ENCODE measurements at regions not wholly inside any gene's neighbourhood (a gene's known extent, or its start where the extent isn't known, plus 50 kb on each side); places are given as distances from the start of the nearest gene placed in this dataset.

GRCh38 chr6:140355476-140355875, 981.0 kb upstream of the CITED2 start:
- no peak overlapping the region for H3K4me3 ChIP-seq (ENCODE audit: low read depth, low read length)
- no peak for DNase-seq (ENCODE audit: low read depth)
- TF ChIP-seq CTCF (IDR thresholded peaks at IDR 0.05; ENCODE audit: low read depth, low read length) = no peak
- TF ChIP-seq MAX (IDR thresholded peaks at IDR 0.05; ENCODE audit: low read depth, low read length) = no peak
- no peak for TF ChIP-seq MYC (IDR thresholded peaks at IDR 0.05; ENCODE audit: low read depth, low read length)
- TF ChIP-seq POLR2A (IDR thresholded peaks at IDR 0.05; ENCODE audit: extremely low read depth, insufficient read length) = no peak

GRCh38 chr6:140354296-140354695, 979.8 kb upstream of the CITED2 start:
- TF ChIP-seq MAX (IDR thresholded peaks at IDR 0.05; ENCODE audit: low read depth, low read length) (no peak), MYC (IDR thresholded peaks at IDR 0.05; ENCODE audit: low read depth, low read length) (no peak), CTCF (IDR thresholded peaks at IDR 0.05; ENCODE audit: low read depth, low read length) (no peak), POLR2A (IDR thresholded peaks at IDR 0.05; ENCODE audit: extremely low read depth, insufficient read length) (no peak)
- DNase-seq (ENCODE audit: low read depth) = no peak
- no peak overlapping the region for H3K4me3 ChIP-seq (ENCODE audit: low read depth, low read length)

- H3K4me3 ChIP-seq (ENCODE audit: low read depth, low read length) = no peak overlapping the region
- no peak for DNase-seq (ENCODE audit: low read depth)
- TF ChIP-seq MYC (IDR thresholded peaks at IDR 0.05; ENCODE audit: low read depth, low read length) = no peak
- TF ChIP-seq POLR2A (IDR thresholded peaks at IDR 0.05; ENCODE audit: extremely low read depth, insufficient read length) = no peak
- TF ChIP-seq MAX (IDR thresholded peaks at IDR 0.05; ENCODE audit: low read depth, low read length) = no peak
- no peak for TF ChIP-seq CTCF (IDR thresholded peaks at IDR 0.05; ENCODE audit: low read depth, low read length)
Measured at GRCh38 chr6:140353536-140353935, 979.1 kb upstream of the CITED2 start.

- TF ChIP-seq POLR2A (IDR thresholded peaks at IDR 0.05; ENCODE audit: extremely low read depth, insufficient read length) (no peak), MAX (IDR thresholded peaks at IDR 0.05; ENCODE audit: low read depth, low read length) (no peak), MYC (IDR thresholded peaks at IDR 0.05; ENCODE audit: low read depth, low read length) (no peak)
- H3K4me3 ChIP-seq (ENCODE audit: low read depth, low read length) = no peak overlapping the region
- DNase-seq (ENCODE audit: low read depth) = no peak
Measured at GRCh38 chr6:140346428-140346827, 972.0 kb upstream of the CITED2 start.

GRCh38 chr6:140345935-140346334, 971.5 kb upstream of the CITED2 start:
- DNase-seq (ENCODE audit: low read depth) = no peak
- no peak for TF ChIP-seq POLR2A (IDR thresholded peaks at IDR 0.05; ENCODE audit: extremely low read depth, insufficient read length)
- no peak for TF ChIP-seq MAX (IDR thresholded peaks at IDR 0.05; ENCODE audit: low read depth, low read length)
- TF ChIP-seq MYC (IDR thresholded peaks at IDR 0.05; ENCODE audit: low read depth, low read length) = no peak
- no peak overlapping the region for H3K4me3 ChIP-seq (ENCODE audit: low read depth, low read length)

- no peak for TF ChIP-seq MAX (IDR thresholded peaks at IDR 0.05; ENCODE audit: low read depth, low read length)
- no peak for TF ChIP-seq MYC (IDR thresholded peaks at IDR 0.05; ENCODE audit: low read depth, low read length)
- TF ChIP-seq CTCF (IDR thresholded peaks at IDR 0.05; ENCODE audit: low read depth, low read length) = no peak
- no peak for TF ChIP-seq POLR2A (IDR thresholded peaks at IDR 0.05; ENCODE audit: extremely low read depth, insufficient read length)
- H3K4me3 ChIP-seq (ENCODE audit: low read depth, low read length) = no peak overlapping the region
- no peak for DNase-seq (ENCODE audit: low read depth)
Measured at GRCh38 chr6:140344142-140344913, 969.9 kb upstream of the CITED2 start.
